ENCODE measurements at regions not wholly inside any gene's neighbourhood (a gene's known extent, or its start where the extent isn't known, plus 50 kb on each side); places are given as distances from the start of the nearest gene placed in this dataset.

- Histone ChIP-seq H3K27me3 (ENCODE audit: control insufficient read depth, insufficient read depth, low read length) (no peaks in the 10 kb centered on the region), H3K36me3 (ENCODE audit: control insufficient read depth, insufficient read depth, low read length) (no peaks in the 10 kb centered on the region), H3K4me3 (ENCODE audit: low read depth, low read length) (no peak overlapping the region)
- TF ChIP-seq CTCF (IDR thresholded peaks at IDR 0.05; ENCODE audit: insufficient read depth, low read depth, low read length) = no peak
- ChIA-PET POLR2A (no interaction called here), CTCF (interaction anchor here (1.0 kb wide), 1 partner anchor 75 kb away, joined by 4 read pairs; no protein-coding TSS in a partner anchor)
- no peak for DNase-seq (ENCODE audit: low read depth)
Measured at GRCh38 chr5:114210662-114211061, 151.2 kb upstream of the KCNN2 start.

- TF ChIP-seq CTCF (IDR thresholded peaks at IDR 0.05; ENCODE audit: insufficient read depth, low read depth, low read length) = no peak
- no peak for DNase-seq (ENCODE audit: low read depth)
- no peak overlapping the region for H3K4me3 ChIP-seq (ENCODE audit: low read depth, low read length)
- H3K27me3 ChIP-seq (ENCODE audit: control insufficient read depth, insufficient read depth, low read length) = no peaks in the 10 kb centered on the region
- POLR2A ChIA-PET = no interaction called here
- H3K36me3 ChIP-seq (ENCODE audit: control insufficient read depth, insufficient read depth, low read length) = no peaks in the 10 kb centered on the region
- CTCF ChIA-PET = interaction anchor here (1.2 kb wide), 1 partner anchor 111 kb away, joined by 3 read pairs; no protein-coding TSS in a partner anchor
Measured at GRCh38 chr5:114221807-114222206, 140.1 kb upstream of the KCNN2 start.

GRCh38 chr5:114223866-114224265 is 138.0 kb upstream of the KCNN2 start:
- Histone ChIP-seq H3K36me3 (ENCODE audit: control insufficient read depth, insufficient read depth, low read length) (no peaks in the 10 kb centered on the region), H3K4me3 (ENCODE audit: low read depth, low read length) (no peak overlapping the region), H3K27me3 (ENCODE audit: control insufficient read depth, insufficient read depth, low read length) (no peaks in the 10 kb centered on the region)
- TF ChIP-seq CTCF (IDR thresholded peaks at IDR 0.05; ENCODE audit: insufficient read depth, low read depth, low read length) = no peak
- no peak for DNase-seq (ENCODE audit: low read depth)
- ChIA-PET CTCF (interaction anchor here (0.8 to 2.1 kb wide), 4 partner anchors 10 to 81 kb away, joined by 3 to 8 read pairs (median 6); no protein-coding TSS in a partner anchor), POLR2A (no interaction called here)

- POLR2A ChIA-PET = no interaction called here
- Histone ChIP-seq H3K4me3 (ENCODE audit: low read depth, low read length) (no peak overlapping the region), H3K27me3 (ENCODE audit: control insufficient read depth, insufficient read depth, low read length) (no peaks in the 10 kb centered on the region), H3K36me3 (ENCODE audit: control insufficient read depth, insufficient read depth, low read length) (no peaks in the 10 kb centered on the region)
- TF ChIP-seq CTCF (IDR thresholded peaks at IDR 0.05; ENCODE audit: insufficient read depth, low read depth, low read length) = no peak
- DNase-seq (ENCODE audit: low read depth) = peak; percentile 63
- CTCF ChIA-PET = interaction anchor here (0.6 to 2.4 kb wide), 4 partner anchors 17 to 137 kb away, joined by 3 to 9 read pairs (median 4); no protein-coding TSS in a partner anchor
Measured at GRCh38 chr5:114237766-114238165, 124.1 kb upstream of the KCNN2 start.

GRCh38 chr5:114238771-114239313 is 123.0 kb upstream of the KCNN2 start:
- Histone ChIP-seq H3K36me3 (ENCODE audit: control insufficient read depth, insufficient read depth, low read length) (no peaks in the 10 kb centered on the region), H3K4me3 (ENCODE audit: low read depth, low read length) (no peak overlapping the region), H3K27me3 (ENCODE audit: control insufficient read depth, insufficient read depth, low read length) (no peaks in the 10 kb centered on the region)
- TF ChIP-seq CTCF (IDR thresholded peaks at IDR 0.05; ENCODE audit: insufficient read depth, low read depth, low read length) = no peak
- ChIA-PET CTCF (interaction anchor here (1.1 to 2.4 kb wide), 2 partner anchors 53 to 108 kb away, joined by 3 to 9 read pairs; no protein-coding TSS in a partner anchor), POLR2A (no interaction called here)
- DNase-seq (ENCODE audit: low read depth) = peak; percentile 83

Measured in BJ (cell line).